Stimulated activated CD8-positive, alpha-beta memory T cell treated with anti-CD3 and anti-CD28 coated beads, Interleukin-7, amount 100 ng/mL, for 48 hours (primary cell): ENCODE measurements at regions not wholly inside any gene's neighbourhood (a gene's known extent, or its start where the extent isn't known, plus 50 kb on each side); places are given as distances from the start of the nearest gene placed in this dataset.
"Not testable (repeated sequence)": the region's sequence is repeated elsewhere in the genome, so short reads cannot be mapped to it uniquely, and the experiment has no call there.

Experiments
- DNase-seq, 2 donors: peaks; one replicate each; pipeline ENCODE4 v3.0.0-alpha.2; 2020; ENCODE audit warnings: low read depth in 1 of 2; ENCODE audit errors: extremely low read depth in 1 of 2

DNA sequence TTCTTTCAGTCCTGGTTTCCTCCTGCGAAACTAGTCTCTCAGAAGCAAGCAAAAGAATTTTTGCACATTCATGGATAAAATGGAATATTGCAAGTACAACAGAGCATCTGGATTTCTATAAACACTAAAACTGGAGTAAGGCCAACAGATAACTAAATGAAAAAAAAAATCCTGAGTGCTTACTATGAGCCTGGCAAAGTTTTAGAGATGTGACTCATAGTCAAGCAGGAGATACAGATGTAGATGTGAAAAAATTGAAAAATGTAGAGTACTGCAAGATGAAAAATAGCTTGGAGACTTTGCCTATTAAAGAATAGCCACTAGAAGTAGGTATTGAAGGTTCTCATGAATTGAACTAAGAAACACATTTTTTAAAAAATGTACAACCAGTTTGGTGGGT is 397.4 kb downstream of the OTOL1 start:
- DNase-seq = no peak

DNA sequence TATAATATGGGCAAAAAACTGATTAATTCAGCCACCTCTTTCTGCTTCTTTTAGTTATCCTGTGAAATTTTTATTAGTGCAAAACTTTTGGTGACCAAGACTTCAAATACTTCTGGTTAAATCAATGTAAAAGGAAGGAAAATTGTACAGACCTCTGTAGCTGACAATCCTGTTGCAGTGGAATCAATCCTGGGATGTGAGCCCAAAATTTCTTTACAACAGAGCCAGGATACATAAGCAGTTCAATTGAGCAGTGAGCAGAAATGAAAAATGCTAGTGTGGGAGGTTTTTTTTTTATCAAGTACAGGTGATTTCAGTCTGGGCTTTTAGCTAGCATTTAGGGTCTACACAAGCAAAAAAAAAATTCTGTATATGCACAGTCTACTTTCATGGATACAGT is 398.0 kb downstream of the OTOL1 start:
- DNase-seq = no peak

DNA sequence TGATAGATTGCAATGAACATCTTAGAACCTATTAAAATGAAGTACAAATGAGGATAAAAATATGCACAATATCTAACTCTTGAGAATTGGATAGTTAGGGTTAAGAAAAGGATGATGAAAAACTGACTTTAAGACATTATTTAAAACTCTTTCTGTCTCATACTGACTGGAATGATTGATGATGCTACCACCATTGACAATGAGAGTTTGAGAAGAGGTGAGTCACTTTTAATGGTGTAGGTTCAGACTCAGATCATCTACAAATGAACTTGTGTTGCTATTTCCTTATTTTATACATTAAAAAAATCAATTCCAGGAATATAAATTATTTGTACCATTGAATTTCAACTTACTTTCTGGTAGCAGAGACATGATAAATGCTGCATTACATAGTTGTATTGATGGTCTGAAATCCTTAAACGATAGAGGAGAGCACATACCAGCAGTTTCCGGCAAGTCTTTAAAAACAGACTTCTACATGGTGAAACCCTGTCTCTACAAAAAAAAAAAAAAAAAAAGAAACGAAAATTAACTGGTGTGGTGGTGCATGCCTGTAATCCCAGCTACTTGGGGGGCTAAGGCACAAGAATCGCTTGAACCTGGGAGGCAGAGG is 409.0 kb downstream of the OTOL1 start:
- DNase-seq = no peak

DNA sequence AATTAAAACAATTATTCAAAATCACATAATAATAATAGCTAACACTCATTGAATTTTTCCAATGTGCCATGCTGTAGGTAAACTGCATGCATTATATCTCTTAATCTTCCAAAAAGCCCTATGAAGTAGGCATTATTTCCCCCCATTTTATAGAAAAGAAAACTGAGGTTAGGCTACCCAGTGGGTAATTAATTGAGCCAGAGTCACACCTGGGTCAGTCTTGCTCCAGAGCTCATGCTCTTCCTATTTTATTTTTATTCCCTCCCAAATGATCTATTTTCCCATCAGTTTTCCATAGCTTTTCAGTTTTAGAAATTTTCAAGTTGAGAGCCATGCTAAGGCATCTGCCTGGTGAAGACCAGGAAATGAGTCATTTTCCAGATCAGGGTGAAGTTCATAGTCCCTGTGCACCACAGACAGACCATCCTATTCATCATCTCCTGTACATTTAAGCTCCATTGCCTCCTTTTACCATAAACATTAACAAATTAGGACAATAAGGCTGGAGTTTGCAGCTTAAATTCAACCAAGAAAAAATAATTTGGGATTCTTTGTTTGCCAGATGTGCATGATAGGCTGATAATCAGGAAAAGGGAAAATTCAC is 417.3 kb downstream of the OTOL1 start:
- DNase-seq = no peak

DNA sequence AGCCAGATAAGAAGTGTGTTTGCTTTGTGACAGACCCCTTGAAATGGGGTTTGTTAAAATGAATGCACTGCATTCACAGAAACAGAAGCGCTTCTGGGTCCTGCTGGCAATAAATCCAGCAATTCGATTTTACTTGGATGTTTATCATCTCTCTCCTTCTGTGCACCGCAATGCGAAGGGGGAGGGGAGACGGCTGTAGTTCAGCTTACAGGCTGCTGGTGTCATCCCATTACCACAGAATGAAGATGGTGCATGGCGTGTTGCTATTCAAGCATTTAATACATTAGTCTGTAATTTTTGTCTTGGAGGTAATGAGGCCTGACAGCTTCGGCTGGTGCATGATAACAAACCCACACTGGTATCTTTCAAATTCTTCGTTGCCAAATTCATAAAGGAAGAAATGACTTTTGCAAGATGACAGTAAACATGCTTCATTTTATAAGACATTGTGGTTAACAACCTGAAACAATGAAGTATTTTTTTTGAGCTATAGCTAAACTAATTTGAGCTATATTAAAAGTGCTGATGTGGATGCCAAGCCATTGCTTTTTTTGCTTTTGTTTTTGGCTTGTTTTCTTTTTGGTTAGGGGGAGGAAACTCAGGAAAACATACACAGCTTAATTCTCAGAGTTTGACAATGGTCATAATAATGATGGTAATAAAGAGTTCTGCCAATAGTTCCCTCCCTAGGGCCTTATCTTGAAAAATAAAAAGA is 418.3 kb downstream of the OTOL1 start:
- no peak for DNase-seq

DNA sequence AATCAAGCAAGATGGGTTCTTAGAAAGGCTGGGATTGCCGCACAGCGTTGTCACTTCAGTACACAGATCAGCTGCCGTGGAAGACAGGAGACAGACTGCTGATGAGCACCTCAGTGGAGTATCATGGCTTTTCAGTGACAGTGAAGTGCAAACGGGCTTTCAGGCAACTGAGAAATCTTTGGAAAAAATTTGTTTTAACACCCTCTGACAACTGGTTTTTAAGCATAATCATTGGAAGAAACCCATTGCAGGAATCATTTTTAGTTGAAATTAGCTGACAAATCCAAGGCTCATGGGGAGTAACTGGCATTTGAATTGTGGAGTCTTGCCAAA is 418.8 kb downstream of the OTOL1 start:
- DNase-seq = no peak

DNA sequence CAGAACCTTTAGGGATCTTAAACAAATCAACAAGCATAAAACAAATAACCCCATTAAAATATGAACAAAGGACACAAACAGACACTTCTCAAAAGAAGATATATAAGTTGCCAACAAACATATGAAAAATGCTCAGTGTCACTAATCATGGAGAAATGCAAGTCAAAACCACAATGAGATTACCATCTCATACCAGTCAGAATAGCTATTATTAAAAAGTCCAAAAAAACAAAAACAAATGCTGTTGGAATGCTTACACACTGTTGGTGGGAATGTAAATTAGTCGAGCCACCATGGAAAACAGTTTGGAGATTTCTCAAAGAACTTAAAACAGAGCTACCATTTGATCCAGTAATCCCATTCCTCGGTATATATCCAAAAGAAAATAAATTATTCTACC is 423.6 kb downstream of the OTOL1 start:
- no peak for DNase-seq

DNA sequence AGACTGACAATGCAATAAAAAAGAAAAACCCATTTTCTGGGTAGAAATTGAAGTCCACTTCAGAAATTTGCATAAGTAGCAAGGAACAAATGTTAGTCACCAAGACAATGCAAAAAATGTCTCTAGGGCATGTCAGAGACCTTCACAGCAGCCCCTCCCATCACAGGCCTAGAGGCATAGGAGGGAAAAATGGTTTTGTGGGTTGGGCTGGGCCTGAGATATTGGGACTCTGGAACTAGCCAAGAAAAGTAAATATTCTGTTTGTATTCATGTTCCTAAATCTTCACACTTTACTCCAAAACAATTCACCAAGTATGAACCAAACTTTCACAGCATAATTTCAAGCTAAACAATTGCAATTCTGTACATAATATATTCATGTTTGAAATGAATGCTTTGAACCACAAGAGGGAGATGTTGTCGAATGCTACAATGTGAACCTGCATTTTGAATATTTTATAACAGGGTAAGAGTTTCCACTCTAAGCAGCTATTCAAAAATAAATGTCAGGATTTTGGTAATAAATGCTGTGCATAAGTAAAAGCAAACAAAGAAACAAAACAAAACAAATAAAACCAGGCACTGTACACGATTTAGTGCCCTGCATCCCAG is 429.2 kb downstream of the OTOL1 start:
- DNase-seq = no peak

DNA sequence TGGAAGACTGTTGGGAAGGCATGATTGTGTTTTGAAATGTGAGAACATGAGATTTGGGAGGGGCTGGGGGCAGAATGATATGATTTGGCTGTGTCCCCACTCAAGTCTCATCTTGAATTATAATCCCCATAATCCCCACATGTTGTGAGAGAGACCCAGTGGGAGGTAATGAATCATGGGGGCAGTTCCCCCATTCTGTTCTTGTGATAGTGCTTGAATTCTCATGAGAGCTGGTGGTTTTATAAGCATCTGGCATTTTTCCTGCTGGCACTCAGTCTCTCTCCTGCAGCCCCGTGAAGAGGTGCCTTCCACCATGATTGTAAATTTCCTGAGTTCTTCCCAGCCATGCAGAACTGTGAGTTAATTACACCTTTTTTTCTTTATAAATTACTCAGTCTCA is 430.5 kb downstream of the OTOL1 start:
- no peak for DNase-seq

DNA sequence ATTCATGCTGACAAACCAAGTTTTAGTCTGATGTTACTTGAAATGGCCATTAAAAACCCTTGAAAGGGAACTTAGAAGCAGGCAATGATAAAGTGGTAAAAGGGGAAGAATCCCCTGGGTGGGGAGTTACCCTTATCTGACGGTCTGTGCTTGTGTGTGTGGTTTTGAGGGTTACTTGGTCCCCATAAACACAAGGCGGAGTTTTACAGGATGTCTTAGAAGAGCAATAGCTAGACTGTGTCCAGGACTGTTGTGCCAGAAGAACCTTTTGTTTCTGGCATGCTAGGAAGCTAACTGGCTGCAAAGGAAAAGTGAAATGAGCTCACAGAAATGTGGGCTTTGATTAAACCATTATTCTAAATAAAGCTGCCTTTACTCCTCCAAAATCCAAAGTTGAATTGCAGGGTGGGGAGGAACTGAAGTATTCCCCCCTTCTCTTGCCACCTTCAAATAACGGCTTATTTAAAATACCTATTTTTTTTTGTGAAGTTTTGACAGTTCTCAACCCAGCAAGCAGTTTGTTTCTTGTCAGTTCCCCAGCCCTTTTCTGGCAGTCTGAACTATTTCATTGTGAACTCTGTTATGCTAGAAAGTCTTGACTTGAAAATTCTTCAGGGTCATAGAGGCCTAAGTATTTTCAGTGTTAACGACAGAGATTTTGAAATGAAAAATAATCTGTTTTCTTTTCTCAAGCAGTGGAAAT is 443.5 kb downstream of the OTOL1 start:
- DNase-seq = no peak

DNA sequence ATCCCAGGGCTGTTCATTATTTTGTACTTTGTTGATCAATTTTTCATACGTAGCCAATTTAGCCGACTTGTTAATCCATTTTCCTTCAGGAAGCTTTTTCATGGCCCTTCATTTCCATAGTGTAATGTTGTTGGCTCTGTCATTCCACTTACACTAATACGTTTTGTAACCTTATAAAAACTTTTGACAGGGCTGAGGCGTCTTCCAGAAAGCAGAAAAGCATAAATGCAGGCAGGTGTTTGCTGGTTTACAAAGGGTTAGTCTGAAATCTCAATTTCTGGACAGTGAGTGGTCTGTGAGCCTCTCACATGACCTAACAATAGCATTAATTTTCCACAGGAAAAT is 444.0 kb downstream of the OTOL1 start:
- no peak for DNase-seq

DNA sequence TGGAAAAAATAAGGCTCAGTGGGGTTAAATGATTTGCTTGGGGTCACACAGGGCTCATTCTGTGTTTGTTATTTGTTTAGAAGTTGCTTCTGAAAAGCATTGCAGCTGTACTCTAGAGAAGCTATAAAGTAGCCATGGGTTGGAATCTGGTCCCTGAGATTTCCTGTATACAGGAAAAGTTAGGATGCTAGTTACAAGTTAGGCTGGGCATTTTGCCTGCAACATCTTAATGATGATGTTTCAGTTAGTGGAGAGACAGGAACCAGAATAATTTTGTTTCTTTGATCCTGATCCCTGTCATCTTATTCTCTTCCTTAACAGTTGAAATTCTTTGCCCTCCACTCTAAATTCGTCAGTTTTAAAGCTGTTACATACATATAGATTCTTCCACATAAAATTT is 445.3 kb downstream of the OTOL1 start:
- no peak for DNase-seq

DNA sequence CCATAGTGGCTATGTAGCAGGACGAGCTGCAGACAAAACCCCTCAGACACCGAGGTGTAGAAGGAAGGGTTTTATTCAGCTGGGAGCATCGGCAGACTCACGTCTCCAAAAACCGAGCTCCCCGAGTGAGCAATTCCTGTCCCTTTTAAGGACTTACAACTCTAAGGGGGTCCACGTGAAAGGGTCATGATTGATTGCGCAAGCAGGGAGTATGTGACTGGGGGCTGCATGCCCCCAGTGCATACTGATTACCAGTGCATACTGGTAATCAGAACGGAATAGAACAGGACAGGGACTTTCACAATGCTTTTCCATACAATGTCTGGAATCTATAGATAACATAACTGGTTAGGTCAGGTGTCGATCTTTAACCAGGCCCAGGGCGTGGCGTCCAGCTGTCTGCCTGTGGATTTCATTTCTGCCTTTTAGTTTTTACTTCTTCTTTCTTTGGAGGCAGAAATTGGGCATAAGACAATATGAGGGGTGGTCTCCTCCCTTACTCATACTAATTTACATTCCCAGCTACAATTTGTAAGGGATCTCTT is 447.3 kb downstream of the OTOL1 start:
- not testable (repeated sequence) for DNase-seq

DNA sequence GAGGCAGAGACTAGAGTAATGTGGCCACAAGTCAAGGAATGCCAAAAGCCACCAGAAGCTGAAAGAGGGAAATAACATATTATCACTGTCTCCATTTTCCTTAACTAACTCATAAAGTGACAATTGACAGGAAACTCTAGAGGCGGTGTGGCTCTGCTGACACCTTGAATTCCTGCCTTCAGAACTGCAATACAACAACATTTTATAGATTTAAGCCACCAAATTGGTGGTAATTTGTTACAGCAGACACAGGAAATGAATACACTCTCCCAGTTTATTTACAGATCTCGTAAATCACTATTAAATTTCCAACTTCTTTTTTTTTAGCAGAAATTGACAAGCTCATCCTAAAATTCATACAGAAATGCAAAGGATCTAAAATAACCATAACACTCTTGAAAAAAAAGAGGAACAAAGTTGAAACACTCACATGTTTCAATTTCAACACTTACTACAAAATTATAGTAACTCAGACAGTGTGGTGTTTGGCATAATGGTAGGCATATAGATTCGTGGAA is 449.9 kb downstream of the OTOL1 start:
- DNase-seq = no peak

DNA sequence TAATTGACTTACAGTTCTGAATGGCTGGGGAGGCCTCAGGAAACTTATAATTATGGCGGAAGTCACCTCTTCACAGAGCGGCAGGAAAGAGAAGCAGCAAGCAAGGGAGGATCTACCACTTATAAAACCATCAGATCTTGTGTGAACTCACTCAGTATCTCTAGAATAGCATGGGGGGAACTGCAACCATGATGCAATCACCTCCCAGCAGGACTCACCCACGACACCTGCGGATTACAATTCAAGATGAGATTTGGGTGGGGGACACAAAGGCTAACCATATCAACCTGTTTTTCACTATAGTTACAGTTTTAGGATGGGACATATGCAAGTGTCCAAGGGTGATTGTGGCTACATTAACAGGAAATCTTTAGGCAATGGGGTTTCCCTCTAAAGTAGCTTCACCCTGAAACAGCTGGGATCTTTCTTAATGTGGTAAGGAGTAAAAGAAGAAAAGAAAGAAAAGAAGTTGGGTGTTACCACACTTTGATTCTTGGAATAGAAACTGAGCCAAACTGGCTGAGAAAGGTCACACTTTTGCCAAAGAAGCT is 453.8 kb downstream of the OTOL1 start:
- no peak for DNase-seq

DNA sequence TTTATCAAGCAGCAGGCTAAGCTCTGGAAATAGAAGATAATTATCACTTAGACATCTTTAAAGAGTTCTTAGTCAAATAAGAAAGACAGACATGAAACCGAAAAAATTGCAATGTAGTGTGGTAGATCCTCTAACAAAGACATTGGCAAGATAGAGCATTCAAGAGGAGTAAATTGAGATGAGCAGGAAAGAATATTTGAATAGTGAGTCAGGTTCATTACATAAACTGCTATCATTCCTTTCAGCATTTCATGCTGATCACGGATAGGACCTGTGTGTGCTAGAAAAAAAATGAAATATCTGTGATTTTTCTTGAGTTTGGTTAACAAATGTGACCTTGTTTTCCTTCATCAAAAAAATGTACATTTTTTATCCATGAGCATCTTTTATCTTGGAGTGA is 460.9 kb downstream of the OTOL1 start:
- DNase-seq = no peak

DNA sequence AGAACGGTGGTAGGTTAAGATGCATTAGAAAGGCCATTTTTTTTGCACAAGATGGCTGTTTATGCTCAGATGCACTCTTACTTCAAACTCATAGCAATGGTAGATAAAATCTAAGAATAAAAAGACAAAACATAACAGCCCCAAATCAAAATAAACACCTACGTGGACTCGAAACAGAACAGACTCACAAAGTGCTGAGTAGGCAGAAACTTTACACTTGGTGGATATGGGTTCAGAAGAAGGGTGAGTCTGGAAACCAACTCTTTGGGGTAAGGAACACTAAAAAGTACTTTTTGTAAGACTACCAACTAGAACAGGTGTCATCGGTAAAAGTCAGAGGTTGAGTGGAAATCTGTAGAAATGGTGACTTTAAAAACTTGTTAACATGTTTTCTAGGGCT is 468.2 kb downstream of the OTOL1 start:
- DNase-seq = no peak

DNA sequence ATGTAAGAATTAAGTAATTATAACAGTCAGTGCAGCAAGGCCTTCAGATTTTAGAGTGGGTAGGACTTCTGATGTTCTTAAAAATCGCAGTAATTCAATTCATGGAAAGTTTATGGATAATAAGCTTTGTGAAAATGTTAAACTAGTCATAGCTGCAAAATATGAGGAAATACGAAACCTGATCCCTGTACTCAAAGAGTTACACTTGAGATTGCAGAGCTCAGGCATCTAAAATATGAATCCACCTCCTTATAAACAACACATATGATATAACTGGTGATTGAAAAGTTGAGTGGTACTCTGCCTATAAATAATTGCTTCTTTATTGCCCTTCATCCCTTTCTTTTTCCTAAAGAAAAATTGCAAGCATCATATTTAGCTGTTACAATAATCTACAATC is 473.3 kb downstream of the OTOL1 start:
- DNase-seq = no peak

DNA sequence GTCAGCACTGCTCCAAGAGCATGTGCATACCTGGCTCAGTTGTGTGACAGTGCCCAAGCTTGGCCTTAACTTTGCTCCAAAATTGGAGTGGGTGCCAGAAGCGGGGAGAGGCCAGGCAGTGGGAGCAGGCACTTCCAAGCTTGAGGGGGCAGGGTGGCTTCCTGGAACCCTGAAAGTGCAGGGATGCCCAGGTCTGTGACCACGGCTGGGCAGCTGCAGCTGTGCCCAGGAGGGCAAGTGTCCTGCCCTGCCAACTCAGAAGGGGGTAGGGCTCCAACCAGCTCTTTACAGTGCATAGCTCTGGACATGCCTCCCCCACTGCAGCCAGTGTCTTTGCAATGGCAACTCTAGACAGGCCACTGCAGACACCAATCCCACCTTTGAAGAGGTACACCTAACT is 478.6 kb downstream of the OTOL1 start:
- DNase-seq = no peak

DNA sequence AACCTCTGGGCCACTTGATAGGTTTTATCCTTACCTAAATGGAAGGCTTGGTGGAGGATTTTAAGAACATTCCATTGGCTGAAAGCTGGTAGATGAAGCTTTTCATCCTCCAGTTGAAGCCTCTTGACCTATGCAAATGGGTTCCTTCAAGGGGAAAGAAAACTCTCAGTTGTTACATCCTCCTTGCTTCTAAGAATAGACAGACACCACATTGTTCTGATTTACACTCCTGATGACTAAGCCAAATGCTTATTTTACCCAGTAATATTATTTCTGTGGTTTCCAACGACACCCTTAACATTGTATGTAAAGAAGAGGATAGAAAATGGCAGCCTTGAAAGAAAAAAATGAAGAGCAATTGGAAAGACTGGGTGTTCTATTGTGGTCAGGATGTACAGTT is 480.5 kb downstream of the OTOL1 start:
- no peak for DNase-seq

DNA sequence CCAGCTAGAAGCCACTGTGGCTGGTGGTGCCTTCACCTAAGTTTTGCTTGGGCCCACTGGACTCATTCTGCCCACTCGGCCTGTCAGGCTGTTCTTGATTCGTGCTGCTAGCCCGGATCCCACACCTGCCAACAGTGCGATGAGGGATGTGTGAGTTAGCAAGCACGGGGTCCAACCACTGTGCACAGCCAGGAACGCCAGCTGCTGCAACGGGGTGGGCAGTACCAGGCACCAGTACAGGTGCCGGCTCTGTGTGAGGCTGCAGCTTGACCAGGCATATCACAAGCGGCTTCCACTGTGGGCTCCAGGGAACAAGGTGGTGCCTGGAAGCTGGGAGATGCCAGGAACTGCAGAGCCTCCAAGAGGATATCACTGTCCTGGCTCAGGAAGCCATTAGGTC is 481.2 kb downstream of the OTOL1 start:
- no peak for DNase-seq
